ENCODE measurements at regions not wholly inside any gene's neighbourhood (a gene's known extent, or its start where the extent isn't known, plus 50 kb on each side); places are given as distances from the start of the nearest gene placed in this dataset.

GRCh38 chr1:25028907-25029599 is 99.0 kb upstream of the RUNX3 start:
- TF ChIP-seq POLR2A (IDR thresholded peaks at IDR 0.05; ENCODE audit: low read depth, low read length) (no peak), CTCF (conservative IDR thresholded peaks at IDR 0.05; ENCODE audit: low read depth, low read length) (no peak), BHLHE40 (IDR thresholded peaks at IDR 0.05; ENCODE audit: low read depth, low read length) (no peak), RAD21 (IDR thresholded peaks at IDR 0.05; ENCODE audit: low read length) (no peak), FOS (IDR thresholded peaks at IDR 0.05; ENCODE audit: low read depth, low read length) (no peak), CEBPB (IDR thresholded peaks at IDR 0.05; ENCODE audit: low read depth, low read length) (no peak), MAZ (IDR thresholded peaks at IDR 0.05; ENCODE audit: borderline replicate concordance, low read depth, low read length) (no peak), SMC3 (IDR thresholded peaks at IDR 0.05; ENCODE audit: low read depth, low read length) (no peak), USF2 (IDR thresholded peaks at IDR 0.05; ENCODE audit: low read depth, low read length) (no peak)

All from IMR-90 (cell line).